K562 (cell line): ENCODE measurements at regions not wholly inside any gene's neighbourhood (a gene's known extent, or its start where the extent isn't known, plus 50 kb on each side); places are given as distances from the start of the nearest gene placed in this dataset.

Experiments used
- ATAC-seq: fragments of 200-7000 bp; cut with Tn5 transposase; 3 replicates; pipeline ENCODE4 v1.9.1; 2020; ENCODE audit warnings: moderate library complexity
- BruUV-seq: library from RNA; stranded (reverse); fragments of 400-500 nt; replicated peaks from 2 replicates; lab custom pipeline; 2021; lab: Mats Ljungman, UMichigan
- CTCF ChIA-PET: fragments of 300-600 bp; formaldehyde crosslinking; extraction: SDS; loops from one replicate; lab custom pipeline; 2021; ENCODE audit warnings: low intra/inter-chr PET ratio; lab: Yijun Ruan, JAX
- POLR2A ChIA-PET: fragments of 300-600, 350-650 bp; sonication (Branson Sonifier 250); formaldehyde crosslinking; extraction: SDS; loops from one replicate; lab custom pipeline; 2021; ENCODE audit warnings: antibody characterized with exemption, inconsistent platforms; lab: Yijun Ruan, JAX
- DNase-seq, 4 experiments: peaks; one replicate each; pipeline versions ENCODE4 v3.0.0 to v3.0.0-alpha.2; 2011 to 2018; ENCODE audit warnings: low spot score in 3 of 4, mixed read lengths in 3 of 4; ENCODE audit errors: extremely low read depth in 1 of 4
- FAIRE-seq: peaks from 2 replicates; lab custom pipeline; 2011; peaks lifted over from hg19 to GRCh38; lab: Jason Lieb, UNC
- H2AFZ ChIP-seq: 2 replicates; pipeline ENCODE4 v1.6.0; 2011; ENCODE audit warnings: low read depth, low read length, control low read depth, inconsistent platforms
- H3K27ac ChIP-seq: fragments of 200-600 bp; 3 replicates; pipeline ENCODE4 v1.8.0; 2011; ENCODE audit warnings: low read depth, mild to moderate bottlenecking, control low read depth, inconsistent platforms, low read length, moderate library complexity, mixed read lengths; ENCODE audit errors: extremely low read depth
- H3K27me3 ChIP-seq, 2 experiments: fragments of 300-600 bp in 1 of 2; 2 replicates in 1 of 2; 3 replicates in 1 of 2; pipeline versions ENCODE4 v1.6.0 to v1.8.0; 2011; ENCODE audit warnings: inconsistent platforms in 2 of 2, low read length in 2 of 2, mild to moderate bottlenecking in 1 of 2, mixed read lengths in 1 of 2, moderate library complexity in 1 of 2; ENCODE audit not compliant: control insufficient read depth in 2 of 2, insufficient read depth in 2 of 2
- H3K36me3 ChIP-seq: fragments of 300-600 bp; 3 replicates; pipeline ENCODE4 v1.8.0; 2011; ENCODE audit warnings: mild to moderate bottlenecking, low read length, inconsistent platforms; ENCODE audit not compliant: control insufficient read depth, insufficient read depth
- H3K4me1 ChIP-seq, 2 experiments: fragments of 200-600 bp in 1 of 2; replicated peaks in 1 of 2; 2 replicates in 1 of 2; 3 replicates in 1 of 2; pipeline versions ENCODE4 v1.5.1 to v1.8.0; 2011; ENCODE audit warnings: inconsistent platforms in 2 of 2, low read length in 2 of 2, mild to moderate bottlenecking in 1 of 2, mixed read lengths in 1 of 2, moderate library complexity in 1 of 2; ENCODE audit not compliant: control insufficient read depth in 2 of 2, insufficient read depth in 2 of 2
- H3K4me2 ChIP-seq: 2 replicates; pipeline ENCODE4 v1.6.1; 2011; ENCODE audit warnings: low read length, control low read depth, inconsistent platforms, mixed read lengths; ENCODE audit not compliant: insufficient read depth
- H3K4me3 ChIP-seq: fragments of 200-600 bp; sonication (generic), shearing (Covaris generic); 2 replicates; pipeline ENCODE4 v1.5.1; 2016; ENCODE audit warnings: control low read depth, inconsistent platforms
- H3K79me2 ChIP-seq: fragments of 200-600 bp; 3 replicates; pipeline ENCODE4 v1.8.0; 2011; ENCODE audit warnings: low read length, inconsistent platforms; ENCODE audit not compliant: control insufficient read depth, insufficient read depth
- H3K9ac ChIP-seq, 2 experiments: 2 replicates each; pipeline versions ENCODE4 v1.6.0 to v1.6.1; 2011; ENCODE audit warnings: low read depth in 2 of 2, low read length in 2 of 2, control low read depth in 1 of 2, inconsistent platforms in 1 of 2, mild to moderate bottlenecking in 1 of 2, mixed read lengths in 1 of 2; ENCODE audit not compliant: insufficient read depth in 1 of 2
- H3K9me1 ChIP-seq: one replicate; pipeline ENCODE4 v1.6.0; 2011; ENCODE audit warnings: inconsistent platforms, mild to moderate bottlenecking, low read length, moderate library complexity; ENCODE audit not compliant: control insufficient read depth, insufficient read depth
- H3K9me3 ChIP-seq: replicated peaks from 2 replicates; pipeline ENCODE4 v1.5.1; 2011; ENCODE audit warnings: low read depth, low read length, inconsistent platforms; ENCODE audit not compliant: control insufficient read depth, insufficient read depth
- H4K20me1 ChIP-seq: replicated peaks from 2 replicates; pipeline ENCODE4 v1.6.1; 2011; ENCODE audit warnings: low read length, inconsistent platforms, mixed read lengths; ENCODE audit not compliant: control insufficient read depth, insufficient read depth
- BHLHE40 ChIP-seq: IDR thresholded peaks from 2 replicates; pipeline ENCODE4 v1.6.1; 2011; ENCODE audit warnings: low read length, improper control_type of control experiment
- CBX8 ChIP-seq: fragments of 200-600 bp; sonication (generic); IDR thresholded peaks from 2 replicates; pipeline ENCODE4 v1.6.1; 2012; ENCODE audit warnings: borderline replicate concordance, mixed run types, low read depth, mild to moderate bottlenecking, moderate library complexity, mixed read lengths, low read length, control low read depth, inconsistent platforms; ENCODE audit not compliant: poor library complexity, severe bottlenecking; ENCODE audit errors: extremely low read depth
- JUNB ChIP-seq: fragments of 450-650 bp; formaldehyde crosslinking; conservative IDR thresholded peaks from 2 replicates; pipeline ENCODE4 v1.4.0; 2020; ENCODE audit warnings: mild to moderate bottlenecking
- LCOR ChIP-seq: sonication (generic); formaldehyde crosslinking; IDR thresholded peaks from 2 replicates; pipeline ENCODE4 v1.8.0; 2022; ENCODE audit warnings: mild to moderate bottlenecking, missing genetic modification reagents
- MTA3 ChIP-seq: fragments of 450-650 bp; formaldehyde crosslinking; IDR thresholded peaks from 2 replicates; pipeline ENCODE4 v1.6.1; 2017; ENCODE audit warnings: mild to moderate bottlenecking, borderline replicate concordance
- RBM22 ChIP-seq: fragments of 200-400 bp; formaldehyde crosslinking; IDR thresholded peaks from 2 replicates; pipeline ENCODE4 v1.6.1; 2018; ENCODE audit warnings: low read length, low read depth; ENCODE audit not compliant: poor library complexity, severe bottlenecking
- RBM34 ChIP-seq: fragments of 200-400 bp; formaldehyde crosslinking; IDR thresholded peaks from 2 replicates; pipeline ENCODE4 v1.6.1; 2018; ENCODE audit warnings: low read length, borderline replicate concordance; ENCODE audit not compliant: insufficient read depth
- XRCC3 ChIP-seq: fragments of 450-650 bp; IDR thresholded peaks from 2 replicates; pipeline ENCODE4 v1.6.1; 2017; ENCODE audit warnings: mild to moderate bottlenecking, moderate library complexity
- ZC3H4 ChIP-seq: sonication (generic); formaldehyde crosslinking; IDR thresholded peaks from 2 replicates; pipeline ENCODE4 v1.9.0; 2021; ENCODE audit warnings: missing genetic modification reagents, borderline replicate concordance
- ZFP30 ChIP-seq: fragments of 250-450 bp; sonication (Bioruptor Pico); IDR thresholded peaks from 2 replicates; pipeline ENCODE4 v1.8.0; 2022; ENCODE audit warnings: moderate library complexity, mild to moderate bottlenecking, inconsistent platforms, borderline replicate concordance
- ZNF140 ChIP-seq: fragments of 250-450 bp; sonication (Bioruptor Pico); IDR thresholded peaks from 2 replicates; pipeline ENCODE4 v1.8.0; 2021; ENCODE audit warnings: moderate library complexity, mild to moderate bottlenecking, inconsistent platforms
- ZNF436 ChIP-seq: fragments of 250-450, 450-650 bp; sonication (Bioruptor Pico); formaldehyde crosslinking; IDR thresholded peaks from 2 replicates; pipeline ENCODE4 v1.7.0; 2020; ENCODE audit warnings: mild to moderate bottlenecking
- WGBS: fragments of 100-300 bp; shearing (Covaris generic); methylation state at CpG from one replicate; pipeline ENCODE4 v1.1.6; 2016; ENCODE audit warnings: low coverage, mixed read lengths; ENCODE audit not compliant: insufficient coverage; ENCODE audit errors: missing lambda C conversion rate; 5-methylcytosine and 5-hydroxymethylcytosine counted together
- in situ Hi-C: fragments of 300-500 bp; cut with MboI; formaldehyde crosslinking; loops from 4 replicates; pipeline ENCODE4 v1.15.0; 2018; ENCODE audit warnings: inconsistent platforms, mixed read lengths
- intact Hi-C: fragments of 100-400 bp; cut with micrococcal nuclease; formaldehyde crosslinking; loops from 2 replicates; pipeline ENCODE4 v1.14.2; 2022
- TF ChIP-seq, protein P1 (sequence below): fragments of 250-450 bp; sonication (Bioruptor Pico); IDR thresholded peaks from 2 replicates; pipeline ENCODE4 v1.4.0; 2020; ENCODE audit warnings: mild to moderate bottlenecking, moderate library complexity
- TF ChIP-seq, protein P2 (sequence below): fragments of 250-450 bp; sonication (Bioruptor Pico); IDR thresholded peaks from 2 replicates; pipeline ENCODE4 v1.5.0; 2022; ENCODE audit warnings: mild to moderate bottlenecking

DNA sequence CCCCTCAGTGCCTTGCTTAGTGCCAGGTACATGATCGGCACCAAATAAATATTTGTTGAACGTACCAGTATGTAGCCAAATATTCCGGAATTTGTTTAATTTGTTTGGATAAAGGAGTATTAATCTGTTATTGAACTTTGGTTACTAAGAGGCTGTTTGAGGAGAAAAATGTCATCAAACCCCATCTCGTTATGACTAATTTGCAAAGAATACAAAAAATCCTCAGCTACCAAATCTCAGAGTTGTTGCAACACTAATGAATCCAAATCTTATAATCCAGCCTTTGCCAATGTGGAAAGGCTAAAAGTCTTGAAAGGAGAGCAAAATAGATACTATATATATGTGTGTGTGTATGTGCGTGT is 79.5 kb downstream of the KLF5 start:
- ChIA-PET POLR2A (no interaction called here), CTCF (no interaction called here)
- Histone ChIP-seq H3K9me1 (no peaks in the 10 kb centered on the region), H3K79me2 (no peaks in the 10 kb centered on the region), H3K9me3 (no peaks in the 10 kb centered on the region), H3K27ac (no peak overlapping the region), H3K4me2 (no peak overlapping the region), H3K4me1 (no peaks in the 10 kb centered on the region), H3K27me3 (peaks cover 0 to 3% of the 10 kb centered on the region in 2 experiments; a peak in 3 of 5 replicates), H2AFZ (no peak overlapping the region), H4K20me1 (no peaks in the 10 kb centered on the region), H3K4me3 (no peak overlapping the region), H3K36me3 (no peaks in the 10 kb centered on the region), H3K9ac (no peak overlapping the region)
- in situ Hi-C loops = no loop called here
- 3% methylated on average over 5 of the region's 5 CpGs for WGBS
- FAIRE-seq (no peak), DNase-seq (no peak), ATAC-seq (no peak)
- no TSS peak for BruUV-seq
- TF ChIP-seq RBM22 = no peak
- TF ChIP-seq ZNF436 (CRISPR knock-in tag) = no peak
- TF ChIP-seq, protein P1, sequence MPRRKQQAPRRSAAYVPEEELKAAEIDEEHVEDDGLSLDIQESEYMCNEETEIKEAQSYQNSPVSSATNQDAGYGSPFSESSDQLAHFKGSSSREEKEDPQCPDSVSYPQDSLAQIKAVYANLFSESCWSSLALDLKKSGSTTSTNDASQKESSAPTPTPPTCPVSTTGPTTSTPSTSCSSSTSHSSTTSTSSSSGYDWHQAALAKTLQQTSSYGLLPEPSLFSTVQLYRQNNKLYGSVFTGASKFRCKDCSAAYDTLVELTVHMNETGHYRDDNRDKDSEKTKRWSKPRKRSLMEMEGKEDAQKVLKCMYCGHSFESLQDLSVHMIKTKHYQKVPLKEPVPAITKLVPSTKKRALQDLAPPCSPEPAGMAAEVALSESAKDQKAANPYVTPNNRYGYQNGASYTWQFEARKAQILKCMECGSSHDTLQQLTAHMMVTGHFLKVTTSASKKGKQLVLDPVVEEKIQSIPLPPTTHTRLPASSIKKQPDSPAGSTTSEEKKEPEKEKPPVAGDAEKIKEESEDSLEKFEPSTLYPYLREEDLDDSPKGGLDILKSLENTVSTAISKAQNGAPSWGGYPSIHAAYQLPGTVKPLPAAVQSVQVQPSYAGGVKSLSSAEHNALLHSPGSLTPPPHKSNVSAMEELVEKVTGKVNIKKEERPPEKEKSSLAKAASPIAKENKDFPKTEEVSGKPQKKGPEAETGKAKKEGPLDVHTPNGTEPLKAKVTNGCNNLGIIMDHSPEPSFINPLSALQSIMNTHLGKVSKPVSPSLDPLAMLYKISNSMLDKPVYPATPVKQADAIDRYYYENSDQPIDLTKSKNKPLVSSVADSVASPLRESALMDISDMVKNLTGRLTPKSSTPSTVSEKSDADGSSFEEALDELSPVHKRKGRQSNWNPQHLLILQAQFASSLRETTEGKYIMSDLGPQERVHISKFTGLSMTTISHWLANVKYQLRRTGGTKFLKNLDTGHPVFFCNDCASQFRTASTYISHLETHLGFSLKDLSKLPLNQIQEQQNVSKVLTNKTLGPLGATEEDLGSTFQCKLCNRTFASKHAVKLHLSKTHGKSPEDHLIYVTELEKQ (CRISPR knock-in tag) = no peak
- TF ChIP-seq RBM34 = no peak
- TF ChIP-seq, protein P2, sequence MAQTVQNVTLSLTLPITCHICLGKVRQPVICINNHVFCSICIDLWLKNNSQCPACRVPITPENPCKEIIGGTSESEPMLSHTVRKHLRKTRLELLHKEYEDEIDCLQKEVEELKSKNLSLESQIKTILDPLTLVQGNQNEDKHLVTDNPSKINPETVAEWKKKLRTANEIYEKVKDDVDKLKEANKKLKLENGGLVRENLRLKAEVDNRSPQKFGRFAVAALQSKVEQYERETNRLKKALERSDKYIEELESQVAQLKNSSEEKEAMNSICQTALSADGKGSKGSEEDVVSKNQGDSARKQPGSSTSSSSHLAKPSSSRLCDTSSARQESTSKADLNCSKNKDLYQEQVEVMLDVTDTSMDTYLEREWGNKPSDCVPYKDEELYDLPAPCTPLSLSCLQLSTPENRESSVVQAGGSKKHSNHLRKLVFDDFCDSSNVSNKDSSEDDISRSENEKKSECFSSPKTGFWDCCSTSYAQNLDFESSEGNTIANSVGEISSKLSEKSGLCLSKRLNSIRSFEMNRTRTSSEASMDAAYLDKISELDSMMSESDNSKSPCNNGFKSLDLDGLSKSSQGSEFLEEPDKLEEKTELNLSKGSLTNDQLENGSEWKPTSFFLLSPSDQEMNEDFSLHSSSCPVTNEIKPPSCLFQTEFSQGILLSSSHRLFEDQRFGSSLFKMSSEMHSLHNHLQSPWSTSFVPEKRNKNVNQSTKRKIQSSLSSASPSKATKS (CRISPR knock-in tag) = no peak
- no peak for TF ChIP-seq CBX8
- TF ChIP-seq LCOR (CRISPR knock-in tag) = no peak
- no peak for TF ChIP-seq MTA3
- TF ChIP-seq ZFP30 (CRISPR knock-in tag) = no peak
- no peak for TF ChIP-seq JUNB (CRISPR knock-in tag)
- TF ChIP-seq ZC3H4 (CRISPR knock-in tag) = no peak
- no peak for TF ChIP-seq ZNF140 (CRISPR knock-in tag)
- no peak for TF ChIP-seq XRCC3
- TF ChIP-seq BHLHE40 = no peak
- intact Hi-C loops = no loop called here
